Neural cell (in vitro differentiated cells): ENCODE measurements at regions not wholly inside any gene's neighbourhood (a gene's known extent, or its start where the extent isn't known, plus 50 kb on each side); places are given as distances from the start of the nearest gene placed in this dataset.

Experiments used
- EZH2 ChIP-seq: fragments of 200-600, 300-800 bp; shearing (Covaris generic), sonication (generic); IDR thresholded peaks from 2 replicates; pipeline ENCODE4 v1.6.1; 2014; ENCODE audit warnings: antibody characterized with exemption, low read length, borderline replicate concordance, mild to moderate bottlenecking; ENCODE audit not compliant: insufficient read depth, poor library complexity, severe bottlenecking
- REST ChIP-seq: IDR thresholded peaks from 2 replicates; pipeline ENCODE4 v1.6.1; 2012; ENCODE audit warnings: borderline replicate concordance
- TAF1 ChIP-seq: IDR thresholded peaks from 2 replicates; pipeline ENCODE4 v1.6.1; 2012; ENCODE audit warnings: low read depth

GRCh38 chr21:16113052-16113715, 383.4 kb downstream of the USP25 start:
- no peak for TF ChIP-seq REST
- no peak for TF ChIP-seq TAF1
- TF ChIP-seq EZH2, result no peak
